Chondrocyte (in vitro differentiated cells): ENCODE measurements at regions not wholly inside any gene's neighbourhood (a gene's known extent, or its start where the extent isn't known, plus 50 kb on each side); places are given as distances from the start of the nearest gene placed in this dataset.
"Not testable (repeated sequence)": the region's sequence is repeated elsewhere in the genome, so short reads cannot be mapped to it uniquely, and the experiment has no call there.

Experiments used
- DNase-seq: peaks from one replicate; pipeline ENCODE4 v3.0.0; 2021; ENCODE audit warnings: mixed read lengths, low spot score
- H3K27ac Mint-ChIP-seq: one replicate; pipeline ENCODE4 v1.8.0; 2021; ENCODE audit warnings: mild to moderate bottlenecking, moderate library complexity, mixed read lengths; ENCODE audit not compliant: unreplicated experiment
- H3K27me3 Mint-ChIP-seq: 2 replicates; pipeline ENCODE4 v1.8.0; 2021; ENCODE audit warnings: low read depth, mixed read lengths
- H3K36me3 Mint-ChIP-seq: 2 replicates; pipeline ENCODE4 v1.8.0; 2021; ENCODE audit warnings: low read depth, mixed read lengths
- H3K4me1 Mint-ChIP-seq: 2 replicates; pipeline ENCODE4 v1.8.0; 2021; ENCODE audit warnings: low read depth, mild to moderate bottlenecking, mixed read lengths
- H3K4me3 Mint-ChIP-seq: one replicate; pipeline ENCODE4 v1.8.0; 2021; ENCODE audit warnings: mild to moderate bottlenecking, moderate library complexity, mixed read lengths; ENCODE audit not compliant: unreplicated experiment
- H3K9me3 Mint-ChIP-seq: 2 replicates; pipeline ENCODE4 v1.8.0; 2021; ENCODE audit warnings: low read depth, mixed read lengths
- CTCF ChIP-seq: fragments of 200-600 bp; sonication (generic); IDR thresholded peaks from 2 replicates; pipeline ENCODE4 v1.5.0; 2021; ENCODE audit warnings: antibody characterized with exemption, mild to moderate bottlenecking, moderate library complexity

- Mint-ChIP-seq H3K27me3 (no peaks in the 10 kb centered on the region), H3K36me3 (no peaks in the 10 kb centered on the region), H3K4me3 (peak overlapping the region; percentile 86), H3K4me1 (peaks cover 38% of the 10 kb centered on the region), H3K27ac (peak overlapping the region; percentile 98), H3K9me3 (no peaks in the 10 kb centered on the region)
- peak; percentile 8 for TF ChIP-seq CTCF
- peak; percentile 94 for DNase-seq
These were observed 63.4 kb upstream of the ABCA1 start for GRCh38 chr9:104991144-104991953.

GRCh38 chr9:104992659-104993058 is 64.7 kb upstream of the ABCA1 start:
- no peaks in the 10 kb centered on the region for H3K36me3 Mint-ChIP-seq
- H3K27ac Mint-ChIP-seq = peak overlapping the region; percentile 89
- H3K9me3 Mint-ChIP-seq = no peaks in the 10 kb centered on the region
- no peak for DNase-seq
- TF ChIP-seq CTCF = no peak
- peaks cover 42% of the 10 kb centered on the region for H3K4me1 Mint-ChIP-seq
- no peaks in the 10 kb centered on the region for H3K27me3 Mint-ChIP-seq
- H3K4me3 Mint-ChIP-seq = no peak overlapping the region

GRCh38 chr9:104993291-104993963 is 65.5 kb upstream of the ABCA1 start:
- H3K4me1 Mint-ChIP-seq = peaks cover 47% of the 10 kb centered on the region
- H3K4me3 Mint-ChIP-seq = no peak overlapping the region
- no peak for TF ChIP-seq CTCF
- H3K27me3 Mint-ChIP-seq = no peaks in the 10 kb centered on the region
- H3K36me3 Mint-ChIP-seq = no peaks in the 10 kb centered on the region
- peak overlapping the region; percentile 89 for H3K27ac Mint-ChIP-seq
- no peak for DNase-seq
- H3K9me3 Mint-ChIP-seq = no peaks in the 10 kb centered on the region

- Mint-ChIP-seq H3K27me3 (no peaks in the 10 kb centered on the region), H3K4me3 (no peak overlapping the region), H3K9me3 (no peaks in the 10 kb centered on the region), H3K4me1 (peaks cover 26% of the 10 kb centered on the region), H3K27ac (no peak overlapping the region), H3K36me3 (no peaks in the 10 kb centered on the region)
- DNase-seq = no peak
- TF ChIP-seq CTCF = no peak
These were observed 69.6 kb upstream of the ABCA1 start for GRCh38 chr9:104997536-104997935.

GRCh38 chr9:104999136-104999535 is 71.2 kb upstream of the ABCA1 start:
- Mint-ChIP-seq H3K4me1 (peaks cover 10% of the 10 kb centered on the region), H3K4me3 (no peak overlapping the region), H3K27me3 (no peaks in the 10 kb centered on the region), H3K9me3 (no peaks in the 10 kb centered on the region), H3K27ac (no peak overlapping the region), H3K36me3 (no peaks in the 10 kb centered on the region)
- no peak for DNase-seq
- no peak for TF ChIP-seq CTCF

- not testable (repeated sequence) for H3K36me3 Mint-ChIP-seq, H3K4me1 Mint-ChIP-seq, H3K27me3 Mint-ChIP-seq, H3K27ac Mint-ChIP-seq, H3K9me3 Mint-ChIP-seq, DNase-seq, H3K4me3 Mint-ChIP-seq
These were observed 72.6 kb upstream of the ABCA1 start for GRCh38 chr9:105000529-105000928.
